Esophagus muscularis mucosa (tissue), 4 donors: ENCODE measurements at regions not wholly inside any gene's neighbourhood (a gene's known extent, or its start where the extent isn't known, plus 50 kb on each side); places are given as distances from the start of the nearest gene placed in this dataset.

Experiments used
- EP300 ChIP-seq: sonication (generic); formaldehyde crosslinking; IDR thresholded peaks from one replicate; pipeline ENCODE4 v1.6.1; 2017; ENCODE audit warnings: antibody characterized with exemption
- POLR2A ChIP-seq: fragments of 450-650 bp; IDR thresholded peaks from one replicate; pipeline ENCODE4 v1.6.1; 2017; ENCODE audit warnings: antibody characterized with exemption, moderate library complexity, mild to moderate bottlenecking, low read depth
- POLR2AphosphoS5 ChIP-seq, 2 donors: sonication (generic); formaldehyde crosslinking; IDR thresholded peaks; one replicate each; pipeline ENCODE4 v1.6.1; 2017; ENCODE audit warnings: antibody characterized with exemption in 2 of 2
- TF ChIP-seq, protein P1 (sequence below), 3 experiments: fragments of 200-600 bp in 2 of 3; fragments of 450-650 bp in 1 of 3; sonication (generic) in 2 of 3; IDR thresholded peaks; one replicate each; pipeline ENCODE4 v1.5.1; 2017 to 2019; ENCODE audit warnings: antibody characterized with exemption in 3 of 3, mild to moderate bottlenecking in 2 of 3, moderate library complexity in 1 of 3

DNA sequence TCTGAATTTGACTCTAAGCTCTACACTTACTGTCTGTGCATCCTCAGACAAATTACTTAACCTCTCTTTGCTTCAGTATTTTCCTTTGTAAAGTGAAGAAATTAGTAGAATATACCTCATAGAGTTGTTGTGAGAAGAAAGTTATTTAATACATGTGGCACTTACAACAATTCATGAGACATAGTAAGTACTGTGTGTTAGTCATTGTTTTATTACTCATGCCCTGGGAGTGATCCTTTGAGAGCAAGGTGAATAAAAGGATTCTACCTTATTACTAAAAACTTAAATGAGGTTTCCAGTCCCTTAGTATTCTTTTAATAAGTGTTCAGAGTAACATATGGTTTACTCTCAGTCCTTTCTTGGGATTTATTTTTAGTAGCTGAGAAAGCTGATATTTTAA lies 233.6 kb upstream of the MAP3K7 start:
- TF ChIP-seq, protein P1, sequence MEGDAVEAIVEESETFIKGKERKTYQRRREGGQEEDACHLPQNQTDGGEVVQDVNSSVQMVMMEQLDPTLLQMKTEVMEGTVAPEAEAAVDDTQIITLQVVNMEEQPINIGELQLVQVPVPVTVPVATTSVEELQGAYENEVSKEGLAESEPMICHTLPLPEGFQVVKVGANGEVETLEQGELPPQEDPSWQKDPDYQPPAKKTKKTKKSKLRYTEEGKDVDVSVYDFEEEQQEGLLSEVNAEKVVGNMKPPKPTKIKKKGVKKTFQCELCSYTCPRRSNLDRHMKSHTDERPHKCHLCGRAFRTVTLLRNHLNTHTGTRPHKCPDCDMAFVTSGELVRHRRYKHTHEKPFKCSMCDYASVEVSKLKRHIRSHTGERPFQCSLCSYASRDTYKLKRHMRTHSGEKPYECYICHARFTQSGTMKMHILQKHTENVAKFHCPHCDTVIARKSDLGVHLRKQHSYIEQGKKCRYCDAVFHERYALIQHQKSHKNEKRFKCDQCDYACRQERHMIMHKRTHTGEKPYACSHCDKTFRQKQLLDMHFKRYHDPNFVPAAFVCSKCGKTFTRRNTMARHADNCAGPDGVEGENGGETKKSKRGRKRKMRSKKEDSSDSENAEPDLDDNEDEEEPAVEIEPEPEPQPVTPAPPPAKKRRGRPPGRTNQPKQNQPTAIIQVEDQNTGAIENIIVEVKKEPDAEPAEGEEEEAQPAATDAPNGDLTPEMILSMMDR (IDR thresholded peaks at IDR 0.05), result no peak
- TF ChIP-seq POLR2A (no peak), POLR2AphosphoS5 (IDR thresholded peaks at IDR 0.05) (no peak), EP300 (no peak)
